Left forelimb (tissue), 1 donor: ENCODE measurements at regions not wholly inside any gene's neighbourhood (a gene's known extent, or its start where the extent isn't known, plus 50 kb on each side); places are given as distances from the start of the nearest gene placed in this dataset.
"Not testable (repeated sequence)": the region's sequence is repeated elsewhere in the genome, so short reads cannot be mapped to it uniquely, and the experiment has no call there.

Source experiments
- DNase-seq: peaks from one replicate; pipeline ENCODE4 v3.0.0-alpha.2; 2018; ENCODE audit warnings: low spot score

GRCh38 chr21:15434163-15434905 lies 295.4 kb upstream of the USP25 start:
- DNase-seq: no peak

DNA sequence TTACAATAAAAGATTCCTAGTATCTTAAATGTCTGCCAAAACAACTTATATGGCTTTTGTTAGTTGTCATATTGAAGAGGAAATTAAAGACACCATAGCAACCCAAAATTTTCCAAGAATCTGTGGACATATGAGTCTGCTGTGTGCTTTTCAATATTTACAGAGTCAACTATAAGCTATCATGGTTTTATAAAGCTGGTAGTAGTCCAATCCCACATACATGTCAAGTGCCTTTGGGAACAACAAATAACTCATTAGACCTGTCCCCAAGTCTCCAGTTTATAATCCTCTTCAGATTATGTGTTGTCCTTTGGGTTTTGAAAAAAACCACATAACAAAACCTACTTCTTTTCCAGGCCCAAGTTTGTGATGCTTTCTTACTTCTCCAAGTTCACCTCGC lies 293.8 kb upstream of the USP25 start:
- DNase-seq: no peak

DNA sequence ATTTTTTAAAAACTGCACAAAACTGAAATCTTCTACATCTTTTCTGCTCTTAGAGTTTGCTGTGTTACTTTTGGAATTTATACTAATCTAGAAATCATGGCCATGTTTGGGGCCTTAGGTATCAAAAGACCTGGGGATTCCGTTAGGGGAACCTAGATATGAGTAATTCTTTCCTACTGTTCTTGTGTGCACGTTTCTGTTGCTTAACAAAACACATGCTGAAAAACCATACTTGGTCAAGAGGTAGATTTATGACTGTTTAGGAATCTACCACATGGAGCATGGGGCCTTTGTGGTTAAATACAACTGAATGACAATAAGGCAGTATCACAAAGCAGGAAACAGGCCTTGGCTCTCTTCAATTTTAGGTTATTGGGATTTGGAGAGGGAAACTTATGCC lies 291.9 kb upstream of the USP25 start:
- no peak for DNase-seq

DNA sequence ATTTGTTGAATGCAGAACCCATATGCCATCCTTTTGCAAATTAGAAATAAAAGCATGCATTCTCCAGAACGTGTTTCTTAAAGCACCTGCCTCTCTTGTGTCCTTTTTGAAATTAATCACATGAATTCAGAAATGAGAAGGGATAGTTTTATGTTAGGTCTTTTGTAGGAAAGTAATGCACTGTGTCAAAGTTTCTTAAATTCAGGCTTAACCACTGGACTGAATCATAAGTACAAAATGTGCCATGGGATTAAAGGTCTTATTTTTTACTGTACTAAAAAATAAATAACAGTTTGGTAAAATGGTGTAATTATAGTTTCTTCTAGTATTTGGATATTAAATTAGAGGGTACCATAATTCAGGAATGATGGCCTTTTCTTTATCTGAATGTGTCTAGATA lies 290.1 kb upstream of the USP25 start:
- no peak for DNase-seq

DNA sequence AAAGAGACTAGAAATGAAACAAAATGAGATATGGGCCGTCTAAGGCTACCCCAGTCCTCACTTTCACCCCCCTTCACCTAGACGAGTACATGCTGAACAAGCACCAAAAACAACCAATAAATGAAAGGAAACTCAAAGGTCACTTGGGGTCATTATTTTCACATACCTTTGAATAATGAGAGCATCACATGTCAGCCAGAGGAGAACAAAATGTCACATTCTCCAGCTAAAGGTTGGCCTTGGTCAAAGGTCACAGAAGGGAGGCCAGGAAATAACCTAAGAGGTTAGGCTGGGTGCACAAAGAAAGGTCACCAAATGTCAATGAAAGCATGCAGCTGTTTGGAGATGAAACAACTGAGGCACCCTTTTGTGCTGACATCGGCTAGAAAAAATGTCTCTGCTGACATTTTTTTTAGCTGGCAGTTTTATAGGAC lies 288.7 kb upstream of the USP25 start:
- DNase-seq: no peak

- DNase-seq: no peak
Measured at GRCh38 chr21:15441992-15442391, 287.8 kb upstream of the USP25 start.

- DNase-seq: no peak
Measured at GRCh38 chr21:15442743-15443469, 286.9 kb upstream of the USP25 start.

DNA sequence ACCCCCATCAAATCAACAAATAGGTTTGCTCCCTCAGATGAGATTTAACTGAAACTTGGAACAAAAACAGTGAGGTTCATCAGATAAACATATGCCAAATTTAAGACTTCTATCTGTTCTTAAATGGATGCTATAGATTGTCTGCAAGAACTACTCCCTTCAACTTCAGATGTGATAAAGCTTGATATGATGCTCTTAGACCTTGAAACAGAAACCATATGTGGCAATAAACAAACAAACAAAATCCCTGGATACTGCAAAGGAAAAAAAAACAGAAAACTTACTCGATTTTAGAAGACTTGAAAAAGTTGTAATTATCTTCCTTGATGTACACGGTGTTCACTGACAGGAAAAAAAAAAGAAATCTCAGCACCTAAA lies 286.1 kb upstream of the USP25 start:
- DNase-seq: no peak

GRCh38 chr21:15444118-15444960 lies 285.4 kb upstream of the USP25 start:
- DNase-seq: no peak

DNA sequence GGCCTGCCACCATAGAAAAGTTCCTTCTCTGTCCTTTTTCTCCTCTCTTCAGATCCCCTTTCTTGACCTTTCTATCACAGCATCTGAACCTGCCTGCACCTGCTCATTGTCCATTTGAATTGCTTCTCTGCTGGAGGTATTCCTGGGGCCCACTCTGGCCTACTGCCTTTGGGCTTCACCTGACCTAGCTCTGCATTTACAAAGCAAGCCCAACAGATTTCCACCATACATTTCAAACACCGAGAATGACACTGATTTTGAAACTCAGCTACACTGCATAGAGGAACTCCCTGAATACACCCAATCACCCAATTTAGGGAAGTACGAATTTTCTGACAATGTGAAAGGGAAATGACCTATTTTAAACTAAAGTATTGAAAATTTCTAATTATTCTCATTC lies 284.5 kb upstream of the USP25 start:
- DNase-seq: no peak

DNA sequence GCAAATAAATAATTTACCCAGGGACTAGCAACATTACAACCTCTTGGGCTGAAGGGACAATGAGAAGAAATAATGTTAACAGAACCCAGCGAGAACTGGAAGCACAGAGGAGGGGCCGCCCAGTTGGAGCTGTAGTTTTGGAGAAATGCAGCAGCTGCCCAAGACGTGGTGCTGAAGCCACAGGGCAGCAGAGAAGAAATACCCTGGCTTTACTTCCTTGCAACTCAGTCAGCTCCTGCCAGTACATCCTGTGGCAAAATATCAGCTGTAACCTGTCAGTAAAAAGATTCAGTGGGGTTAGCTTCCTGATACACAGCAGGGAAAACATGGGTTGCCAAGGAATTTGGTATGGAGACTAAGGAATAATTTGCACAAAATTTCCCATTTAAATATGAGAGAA lies 283.6 kb upstream of the USP25 start:
- DNase-seq: no peak

DNA sequence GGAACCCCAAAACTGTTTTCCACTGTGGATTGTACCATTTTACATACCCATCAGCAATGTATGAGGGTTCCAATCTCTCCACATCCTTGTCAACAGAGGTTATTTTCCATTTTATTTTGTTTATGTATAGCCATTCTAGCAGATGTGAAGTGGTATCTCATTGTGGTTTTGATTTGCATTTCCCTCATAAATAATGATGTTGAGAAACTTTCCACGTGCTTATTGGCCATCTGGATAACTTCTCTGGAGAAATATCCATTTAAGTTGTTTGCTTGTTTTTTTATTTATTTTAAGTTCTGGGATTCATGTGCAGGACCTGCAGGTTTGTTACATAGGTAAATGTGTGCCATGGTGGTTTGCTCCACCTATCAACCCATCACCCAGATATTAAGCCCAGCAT lies 280.2 kb upstream of the USP25 start:
- no peak for DNase-seq

- DNase-seq: no peak
Measured at GRCh38 chr21:15453261-15453660, 276.5 kb upstream of the USP25 start.

GRCh38 chr21:15453785-15454184 lies 276.0 kb upstream of the USP25 start:
- not testable (repeated sequence) for DNase-seq

GRCh38 chr21:15454931-15455330 lies 274.9 kb upstream of the USP25 start:
- not testable (repeated sequence) for DNase-seq

DNA sequence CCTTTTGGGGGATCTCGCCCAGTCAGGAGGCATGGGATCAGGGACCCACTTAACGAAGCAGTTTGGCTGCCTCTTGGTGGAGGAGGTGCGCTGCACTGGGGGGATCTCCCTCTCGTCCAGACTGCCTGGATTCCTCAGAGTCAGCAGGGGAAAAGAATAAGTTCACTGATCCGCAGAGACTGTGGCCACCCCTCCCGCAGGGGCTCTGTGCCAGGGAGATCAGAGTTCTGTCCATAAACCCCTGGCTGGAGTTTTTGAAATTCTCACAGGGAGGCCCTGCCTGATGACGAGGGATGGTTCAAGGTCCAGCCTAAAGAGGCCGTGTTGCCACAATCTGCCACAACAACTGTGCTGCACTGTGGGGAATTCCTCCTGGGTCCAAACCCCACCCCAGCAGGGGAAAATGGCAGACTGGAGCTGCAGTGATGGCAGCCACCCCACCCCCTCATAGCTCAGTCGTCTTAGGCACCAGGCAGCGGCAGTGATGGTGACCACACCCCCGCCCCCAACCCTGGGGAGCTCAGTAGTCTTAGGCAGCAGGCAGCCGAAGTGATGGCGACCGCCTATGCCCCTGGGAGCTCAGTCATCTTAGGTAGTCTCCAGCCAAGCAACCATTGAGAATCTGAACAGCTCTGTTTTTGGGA lies 273.8 kb upstream of the USP25 start:
- no peak for DNase-seq

DNA sequence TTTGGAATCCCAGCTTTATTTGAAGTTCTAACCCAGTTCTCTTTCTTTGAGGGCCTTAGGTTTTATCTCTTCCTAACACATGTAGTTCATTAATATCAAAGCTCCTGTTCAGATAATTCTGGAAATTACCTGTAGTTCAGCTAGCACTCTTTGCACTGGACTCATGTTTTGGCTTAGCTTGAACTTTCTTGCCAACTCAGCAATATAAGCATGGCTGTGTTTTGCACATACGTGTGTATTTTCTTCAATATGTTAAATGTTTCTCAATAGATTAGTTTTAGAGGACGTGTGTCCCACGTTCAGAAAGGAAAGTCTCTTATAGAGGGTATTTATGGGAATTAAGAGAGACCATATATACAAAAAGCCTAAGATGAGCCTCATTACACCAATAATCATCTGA lies 271.8 kb upstream of the USP25 start:
- no peak for DNase-seq

DNA sequence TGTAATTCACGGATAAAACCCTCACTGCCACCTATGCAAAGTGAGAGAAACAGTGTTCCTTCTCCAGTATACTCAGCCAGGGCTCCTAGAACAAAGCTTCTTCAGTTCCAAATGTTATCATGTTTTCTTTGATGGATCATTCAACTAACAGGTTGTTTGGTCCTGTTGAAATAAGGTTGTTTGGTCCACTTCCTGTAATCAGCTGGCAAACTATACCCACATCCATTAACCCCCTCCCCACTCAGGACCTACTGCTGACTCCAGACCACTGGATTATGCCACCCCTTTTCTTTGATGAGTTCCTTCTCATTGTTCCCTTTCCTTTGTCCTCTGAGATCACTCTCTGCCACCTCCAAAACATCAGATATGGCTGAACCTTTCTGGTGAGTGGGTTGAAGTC lies 267.7 kb upstream of the USP25 start:
- DNase-seq: no peak

DNA sequence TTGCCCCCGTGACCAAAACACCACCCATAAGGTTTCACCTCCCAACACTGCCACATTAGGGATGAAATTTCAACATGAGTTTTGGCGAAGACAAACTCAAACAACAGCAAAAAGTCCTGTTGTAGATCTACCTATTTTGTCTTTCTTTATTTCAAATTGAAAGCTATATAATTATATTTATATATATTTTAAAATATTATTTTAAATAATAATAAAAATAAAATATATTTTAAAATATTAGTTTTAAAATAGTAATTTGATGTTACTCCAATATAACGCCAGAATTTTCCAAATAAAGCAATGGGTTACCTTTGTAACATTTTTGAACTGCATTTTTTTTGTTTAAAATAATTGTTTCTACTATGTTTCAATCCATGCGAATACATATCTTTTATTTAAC lies 263.5 kb upstream of the USP25 start:
- DNase-seq: no peak

- no peak for DNase-seq
Measured at GRCh38 chr21:15468368-15468767, 261.4 kb upstream of the USP25 start.

DNA sequence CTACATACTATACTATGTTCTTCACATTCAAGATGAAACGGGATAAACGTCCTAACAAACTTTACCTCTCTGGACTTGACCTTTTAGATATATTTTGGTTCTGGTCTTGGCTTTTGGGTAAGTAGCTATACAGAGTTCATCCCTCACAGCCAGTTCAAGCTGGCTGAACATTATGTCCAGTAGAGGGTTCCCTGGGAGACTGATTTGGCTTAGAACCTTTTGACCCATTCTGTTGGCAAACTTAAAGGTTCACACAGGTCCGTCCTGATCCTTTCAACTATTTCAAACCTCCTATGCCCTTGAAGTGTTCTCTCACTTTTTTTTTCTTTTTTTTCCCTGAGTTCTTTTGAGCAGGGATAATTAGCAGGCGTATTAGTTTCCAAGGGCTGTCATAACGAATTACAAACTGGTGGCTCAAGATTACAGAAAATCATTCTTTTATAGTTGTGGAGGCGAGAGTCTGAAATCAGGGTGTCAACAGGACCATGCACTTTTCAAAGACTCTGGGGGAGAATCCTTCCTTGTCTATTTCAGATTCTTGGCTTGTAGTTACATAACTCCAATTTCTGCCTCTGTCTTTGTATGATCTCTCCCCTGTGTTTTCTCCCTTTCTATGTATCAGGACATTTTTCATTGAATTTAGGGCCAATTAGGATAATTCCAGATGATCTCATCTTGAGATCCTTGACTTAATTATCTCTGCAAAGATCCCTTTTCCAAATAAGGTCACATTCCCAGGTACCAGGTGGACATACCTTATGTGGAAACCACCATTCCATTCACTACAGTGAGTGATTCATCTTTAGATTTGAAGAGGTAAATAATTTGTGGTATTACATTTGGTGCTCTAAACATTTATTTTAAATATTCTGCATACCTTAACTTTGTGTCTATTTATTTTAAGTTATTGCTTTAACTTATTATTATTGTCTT lies 257.4 kb upstream of the USP25 start:
- no peak for DNase-seq
